Left renal cortex interstitium (tissue), 4 donors: ENCODE measurements at regions not wholly inside any gene's neighbourhood (a gene's known extent, or its start where the extent isn't known, plus 50 kb on each side); places are given as distances from the start of the nearest gene placed in this dataset.
A peak's percentile ranks its signal among the peaks of the same experiment; 100 is the strongest.

Experiments
- DNase-seq, 4 donors: peaks; one replicate each; pipeline ENCODE4 v3.0.0-alpha.2; 2013; ENCODE audit warnings: low read depth in 4 of 4, low spot score in 2 of 4, missing footprints in 1 of 4

GRCh38 chr21:35266546-35266945 is 217.4 kb upstream of the RUNX1 start:
- DNase-seq = no peak

GRCh38 chr21:35265170-35265877 is 216.2 kb upstream of the RUNX1 start:
- no peak for DNase-seq

GRCh38 chr21:35259457-35259856 is 210.4 kb upstream of the RUNX1 start:
- DNase-seq = no peak

- DNase-seq = no peak
Observed at GRCh38 chr21:35258521-35258920, 209.4 kb upstream of the RUNX1 start.

- DNase-seq = no peak
Observed at GRCh38 chr21:35257413-35257812, 208.3 kb upstream of the RUNX1 start.

GRCh38 chr21:35256468-35256988 is 207.4 kb upstream of the RUNX1 start:
- DNase-seq = peak in 1 of 4 donors; percentile 26

- DNase-seq = no peak
Observed at GRCh38 chr21:35254765-35255138, 205.7 kb upstream of the RUNX1 start.

- no peak for DNase-seq
Observed at GRCh38 chr21:35254006-35254764, 205.1 kb upstream of the RUNX1 start.

GRCh38 chr21:35252831-35253230 is 203.7 kb upstream of the RUNX1 start:
- no peak for DNase-seq

- DNase-seq = no peak
Observed at GRCh38 chr21:35249636-35250035, 200.5 kb upstream of the RUNX1 start.

GRCh38 chr21:35245879-35246278 is 196.8 kb upstream of the RUNX1 start:
- DNase-seq = no peak

GRCh38 chr21:35244514-35244913 is 195.4 kb upstream of the RUNX1 start:
- no peak for DNase-seq

GRCh38 chr21:35243171-35243570 is 194.1 kb upstream of the RUNX1 start:
- DNase-seq = no peak

GRCh38 chr21:35239811-35240219 is 190.7 kb upstream of the RUNX1 start:
- DNase-seq = no peak

- no peak for DNase-seq
Observed at GRCh38 chr21:35238119-35238518, 189.0 kb upstream of the RUNX1 start.

- no peak for DNase-seq
Observed at GRCh38 chr21:35237287-35237686, 188.2 kb upstream of the RUNX1 start.

- DNase-seq = no peak
Observed at GRCh38 chr21:35236090-35236489, 187.0 kb upstream of the RUNX1 start.

GRCh38 chr21:35234725-35235124 is 185.6 kb upstream of the RUNX1 start:
- no peak for DNase-seq

GRCh38 chr21:35233756-35234155 is 184.7 kb upstream of the RUNX1 start:
- DNase-seq = no peak

GRCh38 chr21:35232545-35233176 is 183.6 kb upstream of the RUNX1 start:
- DNase-seq = no peak

GRCh38 chr21:35231090-35231489 is 182.0 kb upstream of the RUNX1 start:
- DNase-seq = no peak

GRCh38 chr21:35229290-35229689 is 180.2 kb upstream of the RUNX1 start:
- DNase-seq = no peak
